H9 (cell line): ENCODE measurements at regions not wholly inside any gene's neighbourhood (a gene's known extent, or its start where the extent isn't known, plus 50 kb on each side); places are given as distances from the start of the nearest gene placed in this dataset.
"Not testable (repeated sequence)": the region's sequence is repeated elsewhere in the genome, so short reads cannot be mapped to it uniquely, and the experiment has no call there.

Source experiments
- DNase-seq: peaks from one replicate; pipeline ENCODE4 v3.0.0-alpha.2; 2017
- H2AFZ ChIP-seq: one replicate; pipeline ENCODE4 v1.6.1; 2013; ENCODE audit warnings: mild to moderate bottlenecking, low read length, control low read depth, moderate library complexity
- H2AK5ac ChIP-seq: 2 replicates; pipeline ENCODE4 v1.6.1; 2013; ENCODE audit warnings: low read length, control low read depth, mixed read lengths; ENCODE audit not compliant: insufficient read length
- H2BK120ac ChIP-seq: one replicate; pipeline ENCODE4 v1.6.1; 2013; ENCODE audit warnings: low read depth, mild to moderate bottlenecking, low read length, control low read depth, inconsistent platforms; ENCODE audit not compliant: poor library complexity, severe bottlenecking
- H2BK12ac ChIP-seq: 2 replicates; pipeline ENCODE4 v1.6.1; 2013; ENCODE audit warnings: low read length, control low read depth, mixed read lengths, low read depth; ENCODE audit not compliant: insufficient read length
- H2BK15ac ChIP-seq: 2 replicates; pipeline ENCODE4 v1.6.1; 2013; ENCODE audit warnings: low read depth, low read length, control low read depth
- H2BK20ac ChIP-seq: one replicate; pipeline ENCODE4 v1.6.1; 2013; ENCODE audit warnings: low read depth, mild to moderate bottlenecking, low read length, control low read depth, inconsistent platforms; ENCODE audit not compliant: poor library complexity, severe bottlenecking
- H2BK5ac ChIP-seq: 2 replicates; pipeline ENCODE4 v1.6.1; 2013; ENCODE audit warnings: low read length, control low read depth, mixed read lengths; ENCODE audit not compliant: insufficient read length
- H3K14ac ChIP-seq: 2 replicates; pipeline ENCODE4 v1.6.1; 2013; ENCODE audit warnings: low read length, control low read depth; ENCODE audit not compliant: insufficient read depth
- H3K18ac ChIP-seq: 2 replicates; pipeline ENCODE4 v1.6.1; 2013; ENCODE audit warnings: low read depth, mild to moderate bottlenecking, mixed read lengths, low read length, control low read depth; ENCODE audit not compliant: insufficient read length
- H3K23ac ChIP-seq: 2 replicates; pipeline ENCODE4 v1.6.1; 2013; ENCODE audit warnings: low read length, control low read depth, mixed read lengths, low read depth; ENCODE audit not compliant: insufficient read length
- H3K23me2 ChIP-seq: 2 replicates; pipeline ENCODE4 v1.6.1; 2013; ENCODE audit warnings: low read depth, mild to moderate bottlenecking, mixed read lengths, low read length, control low read depth; ENCODE audit not compliant: insufficient read length, poor library complexity, severe bottlenecking
- H3K27ac ChIP-seq: 2 replicates; pipeline ENCODE4 v1.5.1; 2013; ENCODE audit warnings: low read length, control low read depth, mixed read lengths, low read depth; ENCODE audit not compliant: insufficient read length
- H3K27me3 ChIP-seq: 2 replicates; pipeline ENCODE4 v1.6.1; 2013; ENCODE audit warnings: low read length, control low read depth, inconsistent platforms; ENCODE audit not compliant: insufficient read depth
- H3K4ac ChIP-seq: 2 replicates; pipeline ENCODE4 v1.6.1; 2013; ENCODE audit warnings: low read depth, mild to moderate bottlenecking, control low read depth, inconsistent platforms, low read length, moderate library complexity
- H3K4me1 ChIP-seq: 2 replicates; pipeline ENCODE4 v1.6.1; 2013; ENCODE audit warnings: low read length, control low read depth, inconsistent platforms; ENCODE audit not compliant: insufficient read depth
- H3K4me2 ChIP-seq: 2 replicates; pipeline ENCODE4 v1.6.1; 2013; ENCODE audit warnings: low read length, control low read depth, mixed read lengths; ENCODE audit not compliant: insufficient read length, insufficient read depth
- H3K56ac ChIP-seq: 2 replicates; pipeline ENCODE4 v1.6.1; 2013; ENCODE audit warnings: low read depth, mild to moderate bottlenecking, mixed read lengths, low read length, control low read depth; ENCODE audit not compliant: insufficient read length
- H3K79me1 ChIP-seq: 2 replicates; pipeline ENCODE4 v1.6.1; 2013; ENCODE audit warnings: low read depth, mild to moderate bottlenecking, moderate library complexity, low read length, control low read depth, inconsistent platforms; ENCODE audit not compliant: insufficient read depth, poor library complexity, severe bottlenecking
- H3K79me2 ChIP-seq: 2 replicates; pipeline ENCODE4 v1.6.1; 2013; ENCODE audit warnings: low read length, control low read depth, inconsistent platforms; ENCODE audit not compliant: insufficient read depth
- H3K9ac ChIP-seq: 2 replicates; pipeline ENCODE4 v1.6.1; 2013; ENCODE audit warnings: low read length, control low read depth, mixed read lengths; ENCODE audit not compliant: insufficient read length; ENCODE audit errors: extremely low read depth
- H3K9me3 ChIP-seq: one replicate; pipeline ENCODE4 v1.6.1; 2013; ENCODE audit warnings: low read depth, low read length, inconsistent platforms; ENCODE audit not compliant: control insufficient read depth
- H3T11ph ChIP-seq: one replicate; pipeline ENCODE4 v1.6.1; 2013; ENCODE audit warnings: mild to moderate bottlenecking, low read length, control low read depth, inconsistent platforms
- H4K20me1 ChIP-seq: one replicate; pipeline ENCODE4 v1.6.1; 2013; ENCODE audit not compliant: control insufficient read depth, insufficient read length, insufficient read depth
- H4K5ac ChIP-seq: 2 replicates; pipeline ENCODE4 v1.6.1; 2013; ENCODE audit warnings: low read depth, mild to moderate bottlenecking, mixed read lengths, low read length, control low read depth; ENCODE audit not compliant: insufficient read length
- H4K8ac ChIP-seq: replicated peaks from 2 replicates; pipeline ENCODE4 v1.6.1; 2013; ENCODE audit warnings: low read length, control low read depth, mixed read lengths, low read depth; ENCODE audit not compliant: insufficient read length
- H4K91ac ChIP-seq: 2 replicates; pipeline ENCODE4 v1.6.1; 2013; ENCODE audit warnings: low read depth, mild to moderate bottlenecking, moderate library complexity, mixed read lengths, low read length, control low read depth; ENCODE audit not compliant: insufficient read length
- H3K27ac Mint-ChIP-seq, 3 experiments: 2 replicates in 2 of 3; 3 replicates in 1 of 3; pipeline ENCODE4 v1.8.0; 2020 to 2021; ENCODE audit warnings: mixed read lengths in 3 of 3, mild to moderate bottlenecking in 1 of 3, moderate library complexity in 1 of 3
- H3K27me3 Mint-ChIP-seq: 2 replicates; pipeline ENCODE4 v1.8.0; 2021; ENCODE audit warnings: low read depth, mild to moderate bottlenecking, moderate library complexity, mixed read lengths
- H3K36me3 Mint-ChIP-seq, 3 experiments: 2 replicates in 2 of 3; 3 replicates in 1 of 3; pipeline ENCODE4 v1.8.0; 2020 to 2021; ENCODE audit warnings: low read depth in 3 of 3, mixed read lengths in 3 of 3; ENCODE audit not compliant: insufficient read depth in 1 of 3
- H3K4me1 Mint-ChIP-seq, 2 experiments: 2 replicates each; pipeline ENCODE4 v1.8.0; 2020; ENCODE audit warnings: mixed read lengths in 2 of 2
- H3K4me3 Mint-ChIP-seq, 2 experiments: 2 replicates in 1 of 2; 3 replicates in 1 of 2; pipeline ENCODE4 v1.8.0; 2020 to 2021; ENCODE audit warnings: mild to moderate bottlenecking in 2 of 2, mixed read lengths in 2 of 2, moderate library complexity in 1 of 2
- H3K9me3 Mint-ChIP-seq, 2 experiments: 2 replicates in 1 of 2; 3 replicates in 1 of 2; pipeline ENCODE4 v1.8.0; 2020; ENCODE audit warnings: mild to moderate bottlenecking in 2 of 2, mixed read lengths in 2 of 2, moderate library complexity in 1 of 2
- CTCF ChIP-seq: fragments of 200-600 bp; sonication (generic); conservative IDR thresholded peaks from 3 replicates; pipeline ENCODE4 v1.8.0; 2021; ENCODE audit warnings: antibody characterized with exemption, mild to moderate bottlenecking
- WGBS: extraction: QIAGEN DNeasy Blood & Tissue Kit; methylation state at CpG from one replicate; pipeline ENCODE4 v1.1.7; 2013; ENCODE audit warnings: missing lambda C conversion rate, low lambda C conversion rate, mixed read lengths; ENCODE audit not compliant: insufficient read length; ENCODE audit errors: extremely low coverage; 5-methylcytosine and 5-hydroxymethylcytosine counted together

GRCh38 chr1:69110851-69111250, 456.9 kb upstream of the LRRC7 start:
- Histone ChIP-seq H4K20me1 (no peaks in the 10 kb centered on the region), H2AFZ (no peak overlapping the region), H3T11ph (no peak overlapping the region), H2AK5ac (no peak overlapping the region), H3K56ac (no peak overlapping the region), H3K9ac (no peak overlapping the region), H2BK12ac (no peak overlapping the region), H3K18ac (no peak overlapping the region), H4K8ac (no peak overlapping the region), H2BK120ac (no peak overlapping the region), H3K14ac (no peak overlapping the region), H3K27me3 (no peaks in the 10 kb centered on the region), H3K4me1 (no peaks in the 10 kb centered on the region), H3K23me2 (no peaks in the 10 kb centered on the region), H3K4ac (no peak overlapping the region), H4K5ac (no peak overlapping the region), H2BK5ac (no peak overlapping the region), H3K79me2 (no peaks in the 10 kb centered on the region), H3K4me2 (no peak overlapping the region), H2BK20ac (no peak overlapping the region), H3K79me1 (no peaks in the 10 kb centered on the region), H4K91ac (no peak overlapping the region), H3K23ac (no peak overlapping the region), H3K9me3 (no peaks in the 10 kb centered on the region), H2BK15ac (no peak overlapping the region), H3K27ac (no peak overlapping the region)
- no peaks in the 10 kb centered on the region; the same call in 1 of the 2 replicates for H3K27me3 Mint-ChIP-seq
- H3K4me1 Mint-ChIP-seq, result no peaks in the 10 kb centered on the region
- TF ChIP-seq CTCF, result no peak
- no peak for DNase-seq
- peaks cover 0 to 1% (median 0%) of the 10 kb centered on the region in 3 experiments; a peak in 2 of 7 replicates for H3K36me3 Mint-ChIP-seq
- no peak overlapping the region for H3K4me3 Mint-ChIP-seq
- no CpG with 5 or more reads among the region's 1 CpG for WGBS
- H3K9me3 Mint-ChIP-seq, result peaks cover 0 to 3% of the 10 kb centered on the region in 2 experiments; a peak in 3 of 5 replicates
- no peak overlapping the region for H3K27ac Mint-ChIP-seq

GRCh38 chr1:69120126-69120741, 447.5 kb upstream of the LRRC7 start:
- not testable (repeated sequence) for H3K27ac ChIP-seq, H3K27me3 Mint-ChIP-seq, H4K8ac ChIP-seq, H2BK20ac ChIP-seq, H3K23ac ChIP-seq, H3K4ac ChIP-seq, H2AFZ ChIP-seq, H3K23me2 ChIP-seq, H3K18ac ChIP-seq, H3K79me1 ChIP-seq, H3T11ph ChIP-seq, H3K79me2 ChIP-seq, H4K20me1 ChIP-seq, H3K4me1 ChIP-seq, H2AK5ac ChIP-seq, H3K14ac ChIP-seq, H3K9me3 ChIP-seq, H2BK15ac ChIP-seq, DNase-seq, H2BK12ac ChIP-seq, H3K27me3 ChIP-seq, H3K9ac ChIP-seq, H2BK120ac ChIP-seq, H2BK5ac ChIP-seq, H4K5ac ChIP-seq, H4K91ac ChIP-seq, H3K56ac ChIP-seq
- H3K36me3 Mint-ChIP-seq, result peaks cover 4 to 15% (median 8%) of the 10 kb centered on the region in 3 experiments
- H3K27ac Mint-ChIP-seq, result peak overlapping the region; percentile 68 to 97 (median 72)
- WGBS, result no CpG with 5 or more reads among the region's 24 CpGs
- peak overlapping the region; percentile 18 for H3K4me2 ChIP-seq
- peak overlapping the region; percentile 58 to 70 for H3K4me3 Mint-ChIP-seq
- H3K9me3 Mint-ChIP-seq, result peaks cover 10% of the 10 kb centered on the region in 2 experiments
- H3K4me1 Mint-ChIP-seq, result peaks cover 8 to 10% of the 10 kb centered on the region in 2 experiments
